ENCODE measurements at regions not wholly inside any gene's neighbourhood (a gene's known extent, or its start where the extent isn't known, plus 50 kb on each side); places are given as distances from the start of the nearest gene placed in this dataset.

DNA sequence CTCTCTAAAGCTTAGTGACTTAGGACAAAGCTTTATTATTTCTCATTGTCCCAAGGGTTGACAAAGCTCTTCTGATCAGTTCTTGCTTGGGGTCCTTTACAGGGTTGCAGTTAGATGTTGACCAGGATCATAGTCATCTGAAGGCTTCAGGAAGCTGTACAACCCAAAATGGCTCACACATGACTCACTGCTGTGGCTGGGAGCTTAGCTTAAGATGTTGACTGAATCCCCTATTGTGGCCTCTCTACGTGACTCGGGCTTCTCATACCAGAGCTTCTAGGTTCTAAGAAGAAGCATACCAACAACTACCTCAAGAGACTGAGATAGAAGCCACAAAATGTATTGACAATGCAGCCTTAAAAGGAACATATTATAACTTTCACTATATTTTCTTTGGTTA, 569.6 kb upstream of the ROBO2 start:
- no peak for TF ChIP-seq POLR2AphosphoS5 (IDR thresholded peaks at IDR 0.05; ENCODE audit: low read depth, low read length)
- no peak for TF ChIP-seq POLR2A (IDR thresholded peaks at IDR 0.05; ENCODE audit: low read depth, low read length)
- TF ChIP-seq TAF1 (IDR thresholded peaks at IDR 0.05; ENCODE audit: low read depth, low read length) = no peak
- no peak for TF ChIP-seq POU2F2 (IDR thresholded peaks at IDR 0.05; ENCODE audit: low read depth, low read length)
- TF ChIP-seq SPI1 (IDR thresholded peaks at IDR 0.05; ENCODE audit: low read depth, low read length) = no peak
